ENCODE measurements at regions not wholly inside any gene's neighbourhood (a gene's known extent, or its start where the extent isn't known, plus 50 kb on each side); places are given as distances from the start of the nearest gene placed in this dataset.

- no peak overlapping the region for H3K4me3 ChIP-seq (ENCODE audit: low read depth, low read length, poor library complexity, severe bottlenecking)
- no peaks in the 10 kb centered on the region for H3K4me1 ChIP-seq (ENCODE audit: insufficient read depth, low read length, poor library complexity, severe bottlenecking)
- POLR2A ChIA-PET (ENCODE audit: low non-redundant PET): no interaction called here
- TF ChIP-seq CTCF (conservative IDR thresholded peaks at IDR 0.05; ENCODE audit: low read depth, low read length): no peak
- H3K9me3 ChIP-seq (ENCODE audit: low read depth, low read length, poor library complexity, severe bottlenecking): no peaks in the 10 kb centered on the region
- intact Hi-C loops (cut with micrococcal nuclease; ENCODE audit: unreplicated experiment): no loop called here
- no peak for DNase-seq (ENCODE audit: low spot score)
- no peaks in the 10 kb centered on the region for H3K36me3 ChIP-seq (ENCODE audit: insufficient read depth, low read length, poor library complexity, severe bottlenecking)
- BruUV-seq (replicated peaks): no TSS peak
- H3K27ac ChIP-seq (ENCODE audit: low read depth, low read length, poor library complexity, severe bottlenecking): no peak overlapping the region
- CTCF ChIA-PET: no interaction called here
- no peaks in the 10 kb centered on the region for H3K27me3 ChIP-seq (replicated peaks; ENCODE audit: insufficient read depth, low read depth, low read length, poor library complexity)
These were observed 215.8 kb upstream of the JUN start for GRCh38 chr1:58999676-59000075.

- TF ChIP-seq EZH2 (IDR thresholded peaks at IDR 0.05; ENCODE audit: borderline replicate concordance, low read depth, low read length, poor library complexity, severe bottlenecking): no peak
- no peak for TF ChIP-seq CTCF (conservative IDR thresholded peaks at IDR 0.05; ENCODE audit: low read depth, low read length)
- H3K4me1 ChIP-seq (ENCODE audit: insufficient read depth, low read length, poor library complexity, severe bottlenecking): no peaks in the 10 kb centered on the region
- ChIA-PET POLR2A (ENCODE audit: low non-redundant PET) (no interaction called here), CTCF (no interaction called here)
- no peak overlapping the region for H3K27ac ChIP-seq (ENCODE audit: low read depth, low read length, poor library complexity, severe bottlenecking)
- intact Hi-C loops (cut with micrococcal nuclease; ENCODE audit: unreplicated experiment): no loop called here
- BruUV-seq (replicated peaks): no TSS peak
- DNase-seq (ENCODE audit: low spot score): no peak
- H3K4me3 ChIP-seq (ENCODE audit: low read depth, low read length, poor library complexity, severe bottlenecking): no peak overlapping the region
- no peaks in the 10 kb centered on the region for H3K27me3 ChIP-seq (replicated peaks; ENCODE audit: insufficient read depth, low read depth, low read length, poor library complexity)
- no peaks in the 10 kb centered on the region for H3K36me3 ChIP-seq (ENCODE audit: insufficient read depth, low read length, poor library complexity, severe bottlenecking)
- H3K9me3 ChIP-seq (ENCODE audit: low read depth, low read length, poor library complexity, severe bottlenecking): no peaks in the 10 kb centered on the region
These were observed 220.9 kb upstream of the JUN start for GRCh38 chr1:59004755-59005154.

- Histone ChIP-seq H3K4me3 (ENCODE audit: low read depth, low read length, poor library complexity, severe bottlenecking) (no peak overlapping the region), H3K4me1 (ENCODE audit: insufficient read depth, low read length, poor library complexity, severe bottlenecking) (no peaks in the 10 kb centered on the region), H3K27ac (ENCODE audit: low read depth, low read length, poor library complexity, severe bottlenecking) (no peak overlapping the region), H3K27me3 (replicated peaks; ENCODE audit: insufficient read depth, low read depth, low read length, poor library complexity) (no peaks in the 10 kb centered on the region), H3K9me3 (ENCODE audit: low read depth, low read length, poor library complexity, severe bottlenecking) (no peaks in the 10 kb centered on the region), H3K36me3 (ENCODE audit: insufficient read depth, low read length, poor library complexity, severe bottlenecking) (no peaks in the 10 kb centered on the region)
- POLR2A ChIA-PET (ENCODE audit: low non-redundant PET): no interaction called here
- intact Hi-C loops (cut with micrococcal nuclease; ENCODE audit: unreplicated experiment): no loop called here
- TF ChIP-seq CTCF (conservative IDR thresholded peaks at IDR 0.05; ENCODE audit: low read depth, low read length): no peak
- no peak for TF ChIP-seq EZH2 (IDR thresholded peaks at IDR 0.05; ENCODE audit: borderline replicate concordance, low read depth, low read length, poor library complexity, severe bottlenecking)
- BruUV-seq (replicated peaks): no TSS peak
- DNase-seq (ENCODE audit: low spot score): no peak
- CTCF ChIA-PET: no interaction called here
These were observed 221.8 kb upstream of the JUN start for GRCh38 chr1:59005491-59006288.

Data from A673 (cell line).